HK-2 (cell line): ENCODE measurements at regions not wholly inside any gene's neighbourhood (a gene's known extent, or its start where the extent isn't known, plus 50 kb on each side); places are given as distances from the start of the nearest gene placed in this dataset.
"Not testable (repeated sequence)": the region's sequence is repeated elsewhere in the genome, so short reads cannot be mapped to it uniquely, and the experiment has no call there.

Source experiments
- DNase-seq: peaks from one replicate; pipeline ENCODE4 v3.0.0-alpha.2; 2018; ENCODE audit not compliant: unreplicated experiment

DNA sequence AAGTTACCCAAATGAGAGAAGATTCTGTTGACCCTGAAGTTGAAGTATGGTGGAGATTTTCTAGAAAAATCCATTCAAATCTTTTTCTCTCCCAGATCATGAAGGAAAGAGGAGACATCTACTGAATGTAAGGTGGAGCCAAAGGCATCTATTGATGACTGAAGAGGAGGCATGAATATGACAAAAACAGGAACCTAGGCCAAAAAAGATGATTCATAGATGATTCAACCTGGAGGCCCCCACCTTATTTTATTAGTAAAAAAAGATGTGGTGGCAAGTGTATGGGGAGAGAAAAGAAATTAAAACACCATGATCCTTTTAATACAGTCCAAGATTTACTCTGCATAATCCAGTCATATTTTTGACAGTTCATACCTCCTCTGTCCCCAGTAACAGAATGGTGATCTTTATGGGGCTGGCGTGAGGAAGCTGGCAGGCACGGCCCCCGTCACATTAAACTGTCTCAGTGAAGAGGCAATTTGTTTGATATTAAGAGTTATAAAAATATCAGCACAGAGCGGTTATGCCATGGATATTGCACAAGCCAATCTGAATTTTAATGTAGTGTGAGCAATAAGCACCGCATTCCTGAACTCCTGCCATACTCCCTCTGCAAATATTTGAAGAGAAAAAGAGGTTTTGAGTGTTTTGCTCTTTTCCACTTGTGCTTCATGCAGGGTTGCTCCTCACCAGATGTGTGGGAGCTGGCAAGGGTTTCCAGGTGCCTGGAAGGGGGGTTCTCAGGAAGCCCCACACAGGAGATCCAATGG, 94.4 kb downstream of the TRIM43 start:
- not testable (repeated sequence) for DNase-seq

DNA sequence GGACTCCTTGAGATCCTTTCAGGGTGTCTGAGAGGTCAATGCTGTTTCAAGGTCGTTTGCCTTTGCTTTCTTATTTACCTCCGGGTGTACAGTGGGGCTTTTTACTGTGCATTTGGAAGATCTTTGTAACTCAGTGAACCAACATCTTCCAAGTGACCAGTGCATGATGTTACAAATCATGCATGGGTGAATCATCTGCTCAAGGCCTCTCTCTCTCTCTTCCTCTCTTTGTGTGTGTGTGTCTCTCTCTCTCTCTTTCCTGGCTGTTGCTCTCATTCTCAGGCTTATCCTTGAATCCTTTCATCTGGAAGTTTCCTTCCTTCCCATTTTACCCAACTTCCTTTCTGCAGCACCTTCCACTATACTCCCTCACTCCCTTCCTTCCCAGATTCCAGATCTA, 96.1 kb downstream of the TRIM43 start:
- not testable (repeated sequence) for DNase-seq

DNA sequence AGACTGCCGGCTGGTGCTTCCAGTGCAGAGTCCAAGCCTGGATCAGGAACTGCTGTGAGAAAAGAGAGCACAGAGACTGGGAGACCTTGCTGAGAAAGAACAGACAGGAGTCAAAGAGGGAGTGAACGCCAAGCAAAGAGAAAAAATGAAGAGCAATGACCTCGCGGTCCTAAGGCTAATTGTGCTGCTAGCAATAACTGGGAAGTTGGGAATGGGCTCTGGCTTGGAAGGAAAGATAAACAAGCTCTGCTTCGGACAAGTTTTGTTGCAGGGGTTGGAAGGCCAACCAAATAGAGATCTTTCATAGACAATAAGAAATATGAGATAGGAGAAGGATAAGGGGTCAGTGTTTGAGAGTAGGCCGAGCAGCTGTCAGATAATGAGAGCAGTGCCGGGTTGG, 99.4 kb downstream of the TRIM43 start:
- not testable (repeated sequence) for DNase-seq

DNA sequence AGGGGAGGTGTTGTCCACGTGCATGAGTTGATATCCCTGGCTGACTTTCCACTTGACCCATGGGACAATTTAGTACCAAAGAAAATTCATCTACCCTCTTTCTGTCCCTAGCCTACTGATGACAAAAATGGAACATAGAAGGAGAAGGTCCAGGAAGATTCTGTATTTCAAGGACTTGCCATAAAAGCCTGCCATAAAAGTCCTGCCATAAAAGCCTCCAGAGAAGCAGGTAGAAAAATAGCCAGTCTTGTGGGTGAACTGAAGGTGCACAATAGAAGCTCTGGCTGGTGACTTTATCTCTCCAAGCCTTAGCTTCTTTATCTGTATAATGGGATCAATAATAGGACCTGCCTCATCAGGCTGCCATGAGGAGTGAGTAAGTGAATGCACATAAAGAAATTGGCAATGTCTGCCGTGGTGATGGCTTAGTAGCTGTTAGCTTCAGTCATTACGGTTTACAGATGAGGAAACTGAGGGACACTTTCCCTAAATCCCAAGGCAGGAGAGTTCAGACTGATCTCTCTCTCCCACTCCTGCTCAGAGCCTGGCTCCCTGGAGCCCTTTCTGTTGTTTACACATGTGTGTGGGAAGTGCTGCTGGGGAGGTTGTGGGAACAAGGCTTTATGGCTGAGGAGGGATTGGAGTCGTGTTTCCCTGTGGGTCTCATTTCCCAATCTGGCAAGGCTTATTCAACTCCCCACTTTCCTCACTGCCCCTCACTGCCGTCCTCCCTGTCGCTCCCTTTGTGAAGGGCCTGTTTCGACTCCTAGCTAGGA, 101.5 kb downstream of the TRIM43 start:
- DNase-seq: not testable (repeated sequence)

DNA sequence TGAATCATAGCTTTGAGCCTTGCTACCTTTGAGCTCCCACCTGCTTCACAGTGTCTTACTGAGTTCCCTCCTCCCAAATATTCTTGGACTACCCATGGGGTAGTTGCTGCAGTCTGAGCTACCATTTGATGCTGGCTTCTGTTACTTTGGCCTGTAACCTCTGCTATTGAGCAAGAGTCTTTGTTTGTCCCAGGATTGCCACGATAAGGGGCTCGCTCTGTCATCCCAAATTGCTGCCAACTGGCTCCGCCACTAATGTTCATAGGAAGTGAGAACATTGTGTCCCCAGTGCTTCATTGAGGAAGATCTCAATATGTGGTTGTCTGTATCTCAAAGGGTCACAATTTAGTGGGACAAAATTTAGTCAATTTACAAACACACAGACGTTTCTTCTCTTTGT, 103.8 kb downstream of the TRIM43 start:
- no peak for DNase-seq

DNA sequence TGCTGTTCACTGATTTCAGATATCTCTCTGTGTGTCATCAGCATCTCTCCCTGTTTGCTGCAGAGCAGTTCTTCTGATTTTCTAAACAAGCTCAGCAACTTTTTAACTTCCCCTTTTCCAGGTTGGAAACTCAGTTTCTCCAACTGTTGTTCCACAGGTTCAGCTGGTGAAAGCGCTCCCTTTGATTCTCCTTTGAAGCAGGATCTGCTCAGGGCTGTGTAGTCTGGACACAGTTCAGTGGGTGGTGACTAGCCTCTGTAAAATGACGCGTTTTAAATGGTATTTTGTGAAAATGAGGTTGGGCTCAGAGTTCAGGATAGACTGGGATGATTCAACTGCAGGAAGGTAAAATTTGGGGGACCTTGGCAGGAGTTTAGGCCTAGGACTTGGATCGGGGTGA, 106.3 kb downstream of the TRIM43 start:
- no peak for DNase-seq

DNA sequence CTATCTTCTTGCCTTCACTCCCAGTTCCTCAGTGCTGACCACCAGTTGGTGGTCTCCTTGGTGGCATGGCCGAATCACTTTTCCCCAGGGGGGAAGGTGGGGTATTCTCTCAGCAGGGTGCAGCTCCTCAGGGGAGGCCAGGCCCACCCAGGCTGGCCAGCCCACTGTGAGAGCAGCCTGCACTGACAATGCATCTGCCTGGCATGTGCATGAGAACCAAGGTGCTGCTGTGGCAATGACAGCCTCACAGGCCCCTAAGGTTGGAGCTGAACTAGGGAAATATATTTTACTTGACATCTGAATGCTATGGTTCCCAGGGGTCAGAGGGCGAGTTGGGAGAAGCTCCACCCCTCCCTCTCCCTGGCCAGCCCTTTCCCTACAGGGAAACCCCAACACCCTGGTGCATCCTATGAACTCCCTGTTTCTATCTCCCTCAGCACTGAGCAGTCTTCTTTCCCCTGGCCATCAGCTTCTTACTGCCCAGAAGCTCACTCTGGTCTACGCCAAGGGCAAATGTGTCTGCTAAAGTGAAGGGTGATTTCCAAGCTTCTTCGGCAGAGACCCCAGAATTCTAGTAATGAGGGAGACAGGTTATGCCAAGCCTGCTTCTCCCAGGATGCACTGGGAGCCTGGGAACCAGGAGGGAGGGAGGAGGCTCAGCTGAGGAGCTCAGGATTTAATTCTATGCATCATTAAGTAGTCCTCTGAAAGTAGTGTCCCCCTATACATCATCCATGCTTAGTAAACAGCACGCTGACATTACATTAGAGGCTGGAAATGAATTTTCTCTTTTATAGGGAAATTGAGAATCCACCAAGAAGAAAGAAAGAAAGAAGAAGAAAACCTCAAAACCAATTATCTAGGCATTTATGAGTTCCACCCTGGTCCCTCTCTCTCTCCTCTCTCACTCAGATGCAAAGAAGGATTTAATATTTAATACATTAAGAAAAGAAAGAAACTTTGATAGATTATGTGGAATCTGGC, 107.7 kb downstream of the TRIM43 start:
- not testable (repeated sequence) for DNase-seq

DNA sequence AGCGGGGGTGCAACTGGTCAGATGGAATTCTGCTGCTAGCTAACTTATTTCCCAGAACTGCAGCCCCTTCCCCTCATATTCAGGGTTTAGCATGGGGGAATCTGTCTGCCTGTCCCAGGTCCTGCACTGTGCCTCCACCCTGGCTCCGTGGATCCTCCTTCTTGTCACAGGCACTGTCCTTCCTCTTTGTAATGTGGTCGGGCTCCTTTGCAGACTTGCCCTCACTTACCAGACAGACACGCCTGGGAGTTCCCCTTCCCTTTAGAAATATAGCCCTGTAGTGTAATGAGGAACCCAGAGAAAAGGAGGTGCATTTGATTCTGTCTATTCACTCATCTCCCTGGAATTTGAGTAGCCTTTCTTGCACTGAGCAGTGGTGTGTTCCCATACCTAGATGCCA, 108.7 kb downstream of the TRIM43 start:
- DNase-seq: no peak

DNA sequence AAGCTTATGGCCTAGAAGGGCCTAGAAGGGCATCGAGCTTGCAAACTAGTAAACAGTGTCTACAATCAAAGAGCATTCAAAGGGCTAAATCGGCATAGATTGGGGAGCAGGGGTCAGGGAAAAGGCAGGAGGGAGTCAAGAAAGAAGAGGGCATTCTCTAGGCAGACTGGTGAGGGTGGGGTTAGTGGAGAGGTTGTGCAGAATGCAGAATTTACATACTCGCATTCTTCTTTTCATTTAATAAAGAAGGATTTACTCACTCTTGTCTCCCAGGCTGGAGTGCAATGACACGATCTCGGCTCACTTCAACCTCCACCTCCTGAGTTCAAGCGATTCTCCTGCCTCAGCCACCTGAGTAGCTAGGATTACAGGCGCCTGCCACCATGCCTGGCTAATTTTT, 110.7 kb downstream of the TRIM43 start:
- DNase-seq: no peak

DNA sequence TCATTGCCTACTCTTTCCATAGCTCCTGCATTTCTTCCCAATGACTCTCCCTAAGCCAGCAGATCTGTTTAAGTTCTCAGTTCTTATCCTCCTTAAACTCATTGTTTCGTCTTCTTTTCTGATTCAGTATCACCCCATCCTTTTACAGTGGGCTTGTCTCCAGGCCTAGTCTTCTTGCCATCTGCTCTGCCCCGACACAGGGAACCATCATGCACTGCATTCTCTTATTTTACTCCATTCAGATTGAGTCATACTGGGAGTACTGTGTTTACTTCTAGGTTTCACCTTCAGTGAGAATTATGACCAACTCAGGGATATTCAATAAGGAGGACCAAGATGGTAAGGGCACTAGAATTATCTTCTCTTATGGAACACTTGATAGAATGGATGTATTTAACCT, 115.4 kb downstream of the TRIM43 start:
- not testable (repeated sequence) for DNase-seq

DNA sequence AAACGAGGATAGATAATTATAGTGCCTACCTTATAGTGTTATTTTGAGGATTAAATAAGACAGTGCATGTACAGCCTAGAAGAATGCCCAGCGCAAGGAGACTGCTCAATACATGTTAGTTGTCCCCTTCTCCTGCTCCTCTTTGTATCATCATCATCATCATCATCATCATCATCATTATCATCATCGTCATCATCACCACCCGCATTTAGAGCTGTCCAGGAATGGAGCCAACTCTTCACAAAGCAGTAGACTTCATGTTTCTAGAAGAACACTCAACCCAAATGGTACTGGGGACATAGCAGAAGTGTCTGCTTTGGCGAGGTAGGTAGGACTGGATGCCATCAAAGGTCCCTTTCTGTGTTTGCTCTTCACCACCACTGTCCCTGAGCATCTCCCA, 116.0 kb downstream of the TRIM43 start:
- DNase-seq: no peak

DNA sequence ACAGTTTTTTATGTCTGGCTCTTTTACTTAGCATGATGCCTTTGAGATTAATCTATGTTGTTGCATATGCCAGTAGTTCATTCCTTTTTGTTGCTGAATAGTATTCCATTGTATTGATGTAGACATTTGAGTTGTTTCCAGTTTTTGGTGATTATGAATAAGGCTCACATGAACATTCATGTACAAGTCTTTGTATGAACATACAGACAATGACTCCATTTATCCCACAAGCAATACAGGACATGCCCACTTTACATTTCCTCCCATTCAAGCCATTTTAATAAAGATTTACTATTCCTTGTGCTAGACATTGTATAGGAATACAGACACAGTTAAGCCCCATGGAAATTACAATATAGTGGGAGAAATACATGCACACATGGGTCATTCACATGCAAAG, 118.0 kb downstream of the TRIM43 start:
- no peak for DNase-seq

DNA sequence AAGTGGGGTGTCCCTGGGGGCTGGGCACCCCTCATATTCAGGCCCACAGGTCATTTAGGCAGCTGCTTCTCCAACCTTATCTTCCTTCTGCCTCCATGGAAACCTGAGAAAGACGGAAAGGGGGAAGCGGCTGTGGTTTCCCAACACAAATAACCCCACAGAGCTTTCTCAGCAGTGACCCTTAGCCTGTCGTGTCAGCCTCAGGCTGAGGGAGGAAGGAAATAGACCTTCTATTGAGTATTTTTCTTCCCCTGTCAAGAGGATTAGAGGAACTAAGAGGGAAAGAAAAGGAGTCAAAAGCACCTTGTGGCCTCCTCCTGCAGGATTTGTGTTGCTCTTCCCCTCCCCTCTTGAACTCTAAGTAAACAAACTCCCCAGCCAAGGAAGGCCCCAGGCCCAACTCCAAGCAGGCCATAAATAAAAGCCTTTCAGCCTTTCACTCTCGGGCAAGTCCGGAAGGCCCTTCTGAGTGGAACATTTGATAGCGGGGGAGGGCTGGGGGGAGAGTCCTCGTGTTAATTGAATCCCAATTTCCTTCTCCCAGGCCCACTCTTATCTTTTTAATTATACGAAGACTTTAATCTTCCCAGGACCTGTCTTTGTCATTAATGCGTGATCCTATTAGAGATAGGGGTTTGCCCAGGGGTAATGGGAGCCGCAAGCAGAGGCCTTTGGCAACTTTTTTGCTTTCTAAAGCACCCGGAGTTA, 121.8 kb downstream of the TRIM43 start:
- DNase-seq: not testable (repeated sequence)

DNA sequence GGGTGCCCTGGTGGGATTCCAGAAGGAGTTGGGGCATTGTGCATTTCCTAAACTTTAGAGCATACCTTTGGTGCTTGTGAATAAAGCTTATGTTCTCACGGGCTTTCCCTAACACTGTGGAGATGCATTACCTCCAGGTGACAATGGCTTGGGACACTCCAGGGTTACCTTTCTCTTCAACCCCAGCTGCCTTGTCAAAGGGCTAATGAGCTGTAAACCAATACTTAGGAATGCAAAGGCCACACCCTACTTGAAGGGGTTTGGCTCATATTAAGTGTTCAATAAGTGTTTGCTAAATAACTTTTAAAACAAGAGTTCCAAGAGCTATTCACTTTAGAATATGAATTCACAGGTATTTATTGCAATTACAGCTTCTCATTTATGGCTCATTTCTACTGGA, 122.6 kb downstream of the TRIM43 start:
- DNase-seq: not testable (repeated sequence)

DNA sequence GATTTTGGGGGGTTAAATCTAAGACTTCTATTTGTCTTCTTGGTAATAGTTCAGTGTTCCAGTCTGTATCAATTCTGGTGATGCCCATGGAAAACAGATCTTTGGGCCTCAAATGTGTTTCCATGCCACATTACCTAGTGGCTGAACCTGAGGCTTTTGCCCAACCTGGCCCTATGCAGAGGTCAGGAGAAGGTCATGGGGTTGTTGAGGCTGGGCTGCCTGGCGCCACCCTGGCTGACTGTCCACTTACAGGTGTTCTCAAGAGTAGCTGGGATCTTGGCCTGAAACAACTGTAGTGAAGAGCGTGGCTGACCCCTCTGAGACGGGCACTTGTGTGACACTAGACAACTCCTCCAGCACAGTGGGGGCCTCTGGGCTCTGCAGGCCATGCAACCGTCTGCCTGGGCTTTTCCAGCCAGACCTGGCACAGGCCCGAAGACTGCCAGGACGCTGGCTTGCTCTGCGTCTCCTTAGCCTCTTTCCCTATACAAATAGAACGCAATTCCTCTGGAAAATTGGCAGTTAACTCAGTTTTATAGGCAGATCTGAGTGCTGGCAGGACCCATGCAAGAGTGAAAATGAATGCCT, 127.8 kb downstream of the TRIM43 start:
- DNase-seq: no peak

DNA sequence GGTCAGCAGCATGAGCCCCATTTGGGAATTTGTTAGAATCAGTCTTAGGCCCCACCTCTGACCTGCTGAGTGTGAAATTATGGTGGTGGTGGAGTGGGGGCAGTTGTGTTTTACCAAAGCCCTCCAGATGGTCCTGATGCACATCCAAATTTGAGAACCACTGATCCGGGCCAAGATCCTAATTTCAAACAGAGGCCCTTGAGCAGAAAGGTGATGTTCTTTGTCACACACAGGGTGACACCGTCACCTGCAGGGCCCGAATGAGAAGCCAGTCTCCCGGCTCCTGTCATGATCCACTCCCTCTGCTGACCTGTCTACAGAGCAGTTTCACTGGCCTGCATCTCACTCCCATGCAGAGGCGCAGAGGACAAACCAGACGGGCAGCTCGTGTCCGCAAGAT, 129.9 kb downstream of the TRIM43 start:
- DNase-seq: no peak

DNA sequence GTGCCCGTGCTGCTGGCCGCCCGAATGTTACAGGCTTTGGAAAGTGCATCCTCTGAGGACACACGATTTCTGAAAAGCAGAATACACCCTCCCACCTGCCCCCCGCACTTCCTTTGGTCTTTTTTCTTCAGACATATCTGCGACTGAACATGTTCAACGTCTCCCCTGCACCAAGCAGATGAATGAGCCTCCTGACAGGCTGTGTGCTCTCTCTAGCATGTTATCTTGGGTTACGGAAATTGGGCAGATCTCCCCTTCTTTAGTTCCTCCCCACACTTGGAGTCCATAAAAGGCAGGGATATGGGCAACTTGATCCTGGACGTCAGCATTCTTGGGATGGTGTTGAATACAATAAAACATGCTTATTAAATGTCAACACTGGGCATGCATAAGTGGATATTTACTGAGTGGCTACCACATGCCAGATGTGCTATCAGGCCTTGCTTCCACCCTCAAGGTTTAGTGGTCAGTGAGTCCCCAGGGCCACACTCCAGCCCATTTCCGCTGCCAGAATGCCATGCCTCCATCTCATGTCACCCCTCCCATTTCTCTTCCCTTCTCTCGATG, 130.4 kb downstream of the TRIM43 start:
- no peak for DNase-seq

DNA sequence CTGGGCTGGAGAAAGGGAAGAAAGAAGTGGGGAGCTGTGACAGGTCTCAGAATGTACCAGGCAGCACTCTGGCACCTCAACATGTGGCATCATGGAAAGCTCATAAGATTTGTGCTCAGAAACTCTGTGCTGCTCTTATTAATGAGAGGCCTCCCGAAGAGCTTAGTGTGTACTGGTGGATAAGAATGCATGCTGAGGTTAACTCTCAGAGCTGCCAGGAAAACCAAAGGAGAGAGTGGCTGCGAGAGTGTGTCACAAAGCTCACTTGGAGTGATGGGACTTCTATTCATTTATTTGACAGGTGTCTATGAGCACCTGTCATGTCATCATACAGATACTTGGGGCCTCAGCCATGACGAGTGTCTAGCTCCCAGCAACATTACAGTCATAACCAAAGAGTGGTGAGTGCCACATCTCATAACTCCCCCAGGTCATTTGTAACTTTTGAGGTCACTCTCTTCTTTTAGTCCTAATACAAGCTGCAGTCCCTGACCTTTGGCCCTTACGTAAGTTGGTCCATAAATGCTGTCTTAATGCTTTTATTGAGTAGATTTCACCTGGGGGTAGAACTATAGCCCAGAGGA, 131.9 kb downstream of the TRIM43 start:
- not testable (repeated sequence) for DNase-seq

DNA sequence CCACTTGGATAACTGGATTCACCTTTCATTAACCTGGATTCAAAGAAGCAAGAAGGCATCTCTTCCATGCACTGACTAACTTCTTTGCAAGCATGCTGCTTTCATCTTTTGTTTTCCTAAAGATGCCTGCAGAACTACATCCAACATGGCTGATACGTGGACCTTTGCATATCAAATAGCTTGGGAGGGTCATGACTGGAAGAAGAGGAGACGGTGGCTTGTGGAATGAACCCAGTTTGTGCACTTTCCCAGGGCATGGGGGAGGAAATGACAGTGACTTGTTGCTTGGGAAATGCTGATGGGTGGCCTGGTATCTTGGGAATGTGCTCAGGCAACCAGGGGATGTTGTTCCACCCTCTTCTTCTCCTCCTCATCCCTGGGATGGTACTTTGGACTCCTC, 133.4 kb downstream of the TRIM43 start:
- not testable (repeated sequence) for DNase-seq

DNA sequence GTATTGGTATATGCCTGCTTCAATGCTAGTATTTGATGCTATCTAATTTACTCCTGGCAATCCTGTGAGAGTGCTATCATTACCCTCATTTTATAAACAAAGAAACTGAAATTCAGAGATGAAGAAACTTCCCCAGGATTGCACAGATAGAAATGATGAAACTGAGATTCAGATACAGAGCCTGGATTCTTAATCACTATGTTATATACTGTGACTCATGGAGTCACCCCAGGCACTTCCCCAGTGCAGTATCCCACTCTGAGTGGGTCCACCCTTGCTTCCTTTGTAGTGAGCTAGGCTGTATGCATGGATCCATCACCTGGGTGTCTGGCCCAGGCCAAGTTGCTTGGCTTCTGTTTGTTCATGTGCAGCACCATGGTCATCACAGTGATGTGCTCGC, 133.9 kb downstream of the TRIM43 start:
- not testable (repeated sequence) for DNase-seq
